ENCODE measurements at regions not wholly inside any gene's neighbourhood (a gene's known extent, or its start where the extent isn't known, plus 50 kb on each side); places are given as distances from the start of the nearest gene placed in this dataset.
A peak's percentile ranks its signal among the peaks of the same experiment; 100 is the strongest.

- Histone ChIP-seq H3K9me3 (ENCODE audit: insufficient read depth, low read depth, low read length) (no peaks in the 10 kb centered on the region), H3K27ac (ENCODE audit: low read depth, low read length) (peak overlapping the region; percentile 93), H3K4me2 (ENCODE audit: low read length) (no peak overlapping the region), H4K20me1 (ENCODE audit: insufficient read depth, low read length) (no peaks in the 10 kb centered on the region), H3K4me3 (ENCODE audit: insufficient read depth, low read depth, low read length) (no peak overlapping the region), H3K36me3 (ENCODE audit: insufficient read depth, low read length) (no peaks in the 10 kb centered on the region), H3K4me1 (ENCODE audit: insufficient read depth, low read length) (peaks cover 58% of the 10 kb centered on the region), H2AFZ (ENCODE audit: low read depth, low read length) (no peak overlapping the region), H3K9ac (ENCODE audit: low read length) (no peak overlapping the region), H3K79me2 (ENCODE audit: insufficient read depth, low read length) (no peaks in the 10 kb centered on the region), H3K27me3 (ENCODE audit: insufficient read depth, low read length) (no peaks in the 10 kb centered on the region)
- H3K36me3 Mint-ChIP-seq (ENCODE audit: low read depth, unreplicated experiment), result no peaks in the 10 kb centered on the region
- H3K4me3 Mint-ChIP-seq (ENCODE audit: unreplicated experiment), result no peak overlapping the region
- H3K9me3 Mint-ChIP-seq (ENCODE audit: unreplicated experiment), result no peaks in the 10 kb centered on the region
- peaks cover 58% of the 10 kb centered on the region for H3K4me1 Mint-ChIP-seq (ENCODE audit: low read depth, unreplicated experiment)
- DNase-seq (ENCODE audit: low read depth) (peak; percentile 35), FAIRE-seq (no peak)
- H3K27ac Mint-ChIP-seq (ENCODE audit: unreplicated experiment), result no peak overlapping the region
- H3K27me3 Mint-ChIP-seq (ENCODE audit: low read depth, unreplicated experiment), result no peaks in the 10 kb centered on the region
- no peak for TF ChIP-seq EZH2 (IDR thresholded peaks at IDR 0.05; ENCODE audit: insufficient read depth, low read length)
- no peak for TF ChIP-seq CTCF (IDR thresholded peaks at IDR 0.05; ENCODE audit: insufficient read depth, low read depth, low read length)
These were observed 536.7 kb upstream of the JARID2 start for GRCh38 chr6:14709066-14709670.

- H3K4me1 Mint-ChIP-seq (ENCODE audit: low read depth, unreplicated experiment), result peaks cover 53% of the 10 kb centered on the region
- no peak overlapping the region for H3K4me2 ChIP-seq (ENCODE audit: low read length)
- no peaks in the 10 kb centered on the region for H4K20me1 ChIP-seq (ENCODE audit: insufficient read depth, low read length)
- no peaks in the 10 kb centered on the region for H3K9me3 Mint-ChIP-seq (ENCODE audit: unreplicated experiment)
- H3K27me3 ChIP-seq (ENCODE audit: insufficient read depth, low read length), result no peaks in the 10 kb centered on the region
- H3K4me3 Mint-ChIP-seq (ENCODE audit: unreplicated experiment), result no peak overlapping the region
- H3K27me3 Mint-ChIP-seq (ENCODE audit: low read depth, unreplicated experiment), result peaks cover 1% of the 10 kb centered on the region
- H3K79me2 ChIP-seq (ENCODE audit: insufficient read depth, low read length), result no peaks in the 10 kb centered on the region
- peak overlapping the region; percentile 50 for H3K9ac ChIP-seq (ENCODE audit: low read length)
- no peaks in the 10 kb centered on the region for H3K9me3 ChIP-seq (ENCODE audit: insufficient read depth, low read depth, low read length)
- FAIRE-seq, result no peak
- peak overlapping the region; percentile 93 for H3K27ac ChIP-seq (ENCODE audit: low read depth, low read length)
- no peaks in the 10 kb centered on the region for H3K36me3 Mint-ChIP-seq (ENCODE audit: low read depth, unreplicated experiment)
- H2AFZ ChIP-seq (ENCODE audit: low read depth, low read length), result no peak overlapping the region
- H3K4me3 ChIP-seq (ENCODE audit: insufficient read depth, low read depth, low read length), result no peak overlapping the region
- no peak for TF ChIP-seq EZH2 (IDR thresholded peaks at IDR 0.05; ENCODE audit: insufficient read depth, low read length)
- TF ChIP-seq CTCF (IDR thresholded peaks at IDR 0.05; ENCODE audit: insufficient read depth, low read depth, low read length), result no peak
- H3K36me3 ChIP-seq (ENCODE audit: insufficient read depth, low read length), result no peaks in the 10 kb centered on the region
- DNase-seq (ENCODE audit: low read depth), result no peak
- peaks cover 53% of the 10 kb centered on the region for H3K4me1 ChIP-seq (ENCODE audit: insufficient read depth, low read length)
- H3K27ac Mint-ChIP-seq (ENCODE audit: unreplicated experiment), result no peak overlapping the region
These were observed 536.0 kb upstream of the JARID2 start for GRCh38 chr6:14709900-14710299.

DNA sequence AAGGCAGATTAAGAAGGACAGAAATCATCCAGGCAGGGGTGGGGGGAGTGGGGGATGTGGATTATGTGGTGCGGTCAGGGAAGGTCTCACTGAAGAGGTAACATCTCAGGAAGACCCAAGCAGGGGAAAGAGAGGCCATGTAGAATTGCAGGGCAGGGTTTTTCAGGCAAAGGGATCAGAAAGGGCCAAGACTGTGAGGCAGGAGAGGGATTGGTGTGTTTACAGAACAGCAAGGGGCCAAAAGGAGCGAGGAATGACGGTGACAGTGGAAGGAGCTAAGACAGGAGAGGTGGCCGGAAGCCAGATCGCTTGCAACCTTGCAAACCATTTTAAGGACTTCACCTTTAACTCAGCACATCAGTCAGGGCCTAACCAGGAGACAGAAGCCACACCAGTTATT is 535.4 kb upstream of the JARID2 start:
- Mint-ChIP-seq H3K4me1 (ENCODE audit: low read depth, unreplicated experiment) (peaks cover 48% of the 10 kb centered on the region), H3K4me3 (ENCODE audit: unreplicated experiment) (no peak overlapping the region), H3K27ac (ENCODE audit: unreplicated experiment) (no peak overlapping the region), H3K27me3 (ENCODE audit: low read depth, unreplicated experiment) (peaks cover 4% of the 10 kb centered on the region), H3K9me3 (ENCODE audit: unreplicated experiment) (no peaks in the 10 kb centered on the region), H3K36me3 (ENCODE audit: low read depth, unreplicated experiment) (no peaks in the 10 kb centered on the region)
- H3K9ac ChIP-seq (ENCODE audit: low read length), result peak overlapping the region; percentile 50
- H3K4me1 ChIP-seq (ENCODE audit: insufficient read depth, low read length), result peaks cover 53% of the 10 kb centered on the region
- no peak for DNase-seq (ENCODE audit: low read depth)
- no peak overlapping the region for H3K4me2 ChIP-seq (ENCODE audit: low read length)
- TF ChIP-seq CTCF (IDR thresholded peaks at IDR 0.05; ENCODE audit: insufficient read depth, low read depth, low read length) (no peak), EZH2 (IDR thresholded peaks at IDR 0.05; ENCODE audit: insufficient read depth, low read length) (no peak)
- no peak for FAIRE-seq
- peak overlapping the region; percentile 93 for H3K27ac ChIP-seq (ENCODE audit: low read depth, low read length)
- no peaks in the 10 kb centered on the region for H3K79me2 ChIP-seq (ENCODE audit: insufficient read depth, low read length)
- no peak overlapping the region for H3K4me3 ChIP-seq (ENCODE audit: insufficient read depth, low read depth, low read length)
- H3K27me3 ChIP-seq (ENCODE audit: insufficient read depth, low read length), result no peaks in the 10 kb centered on the region
- no peaks in the 10 kb centered on the region for H3K36me3 ChIP-seq (ENCODE audit: insufficient read depth, low read length)
- no peak overlapping the region for H2AFZ ChIP-seq (ENCODE audit: low read depth, low read length)
- H4K20me1 ChIP-seq (ENCODE audit: insufficient read depth, low read length), result no peaks in the 10 kb centered on the region
- H3K9me3 ChIP-seq (ENCODE audit: insufficient read depth, low read depth, low read length), result no peaks in the 10 kb centered on the region
